22Rv1 (cell line): ENCODE measurements at regions not wholly inside any gene's neighbourhood (a gene's known extent, or its start where the extent isn't known, plus 50 kb on each side); places are given as distances from the start of the nearest gene placed in this dataset.

ENCODE experiments used
- ZFX ChIP-seq: fragments of 450-650 bp; IDR thresholded peaks from 2 replicates; pipeline ENCODE4 v1.6.1; 2017; ENCODE audit warnings: antibody characterized with exemption, borderline replicate concordance
- TF ChIP-seq, protein P1 (sequence below): fragments of 450-650 bp; IDR thresholded peaks from 2 replicates; pipeline ENCODE4 v1.5.1; 2017; ENCODE audit warnings: mild to moderate bottlenecking

- TF ChIP-seq, protein P1, sequence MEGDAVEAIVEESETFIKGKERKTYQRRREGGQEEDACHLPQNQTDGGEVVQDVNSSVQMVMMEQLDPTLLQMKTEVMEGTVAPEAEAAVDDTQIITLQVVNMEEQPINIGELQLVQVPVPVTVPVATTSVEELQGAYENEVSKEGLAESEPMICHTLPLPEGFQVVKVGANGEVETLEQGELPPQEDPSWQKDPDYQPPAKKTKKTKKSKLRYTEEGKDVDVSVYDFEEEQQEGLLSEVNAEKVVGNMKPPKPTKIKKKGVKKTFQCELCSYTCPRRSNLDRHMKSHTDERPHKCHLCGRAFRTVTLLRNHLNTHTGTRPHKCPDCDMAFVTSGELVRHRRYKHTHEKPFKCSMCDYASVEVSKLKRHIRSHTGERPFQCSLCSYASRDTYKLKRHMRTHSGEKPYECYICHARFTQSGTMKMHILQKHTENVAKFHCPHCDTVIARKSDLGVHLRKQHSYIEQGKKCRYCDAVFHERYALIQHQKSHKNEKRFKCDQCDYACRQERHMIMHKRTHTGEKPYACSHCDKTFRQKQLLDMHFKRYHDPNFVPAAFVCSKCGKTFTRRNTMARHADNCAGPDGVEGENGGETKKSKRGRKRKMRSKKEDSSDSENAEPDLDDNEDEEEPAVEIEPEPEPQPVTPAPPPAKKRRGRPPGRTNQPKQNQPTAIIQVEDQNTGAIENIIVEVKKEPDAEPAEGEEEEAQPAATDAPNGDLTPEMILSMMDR, result no peak
- no peak for TF ChIP-seq ZFX
These were observed 243.8 kb upstream of the CHST9 start for GRCh38 chr18:27428716-27429475.
